HS-27A (cell line): ENCODE measurements at regions not wholly inside any gene's neighbourhood (a gene's known extent, or its start where the extent isn't known, plus 50 kb on each side); places are given as distances from the start of the nearest gene placed in this dataset.
"Not testable (repeated sequence)": the region's sequence is repeated elsewhere in the genome, so short reads cannot be mapped to it uniquely, and the experiment has no call there.

Experiments
- DNase-seq: peaks from one replicate; pipeline ENCODE4 v3.0.0-alpha.2; 2012; ENCODE audit warnings: low read depth, missing footprints

DNA sequence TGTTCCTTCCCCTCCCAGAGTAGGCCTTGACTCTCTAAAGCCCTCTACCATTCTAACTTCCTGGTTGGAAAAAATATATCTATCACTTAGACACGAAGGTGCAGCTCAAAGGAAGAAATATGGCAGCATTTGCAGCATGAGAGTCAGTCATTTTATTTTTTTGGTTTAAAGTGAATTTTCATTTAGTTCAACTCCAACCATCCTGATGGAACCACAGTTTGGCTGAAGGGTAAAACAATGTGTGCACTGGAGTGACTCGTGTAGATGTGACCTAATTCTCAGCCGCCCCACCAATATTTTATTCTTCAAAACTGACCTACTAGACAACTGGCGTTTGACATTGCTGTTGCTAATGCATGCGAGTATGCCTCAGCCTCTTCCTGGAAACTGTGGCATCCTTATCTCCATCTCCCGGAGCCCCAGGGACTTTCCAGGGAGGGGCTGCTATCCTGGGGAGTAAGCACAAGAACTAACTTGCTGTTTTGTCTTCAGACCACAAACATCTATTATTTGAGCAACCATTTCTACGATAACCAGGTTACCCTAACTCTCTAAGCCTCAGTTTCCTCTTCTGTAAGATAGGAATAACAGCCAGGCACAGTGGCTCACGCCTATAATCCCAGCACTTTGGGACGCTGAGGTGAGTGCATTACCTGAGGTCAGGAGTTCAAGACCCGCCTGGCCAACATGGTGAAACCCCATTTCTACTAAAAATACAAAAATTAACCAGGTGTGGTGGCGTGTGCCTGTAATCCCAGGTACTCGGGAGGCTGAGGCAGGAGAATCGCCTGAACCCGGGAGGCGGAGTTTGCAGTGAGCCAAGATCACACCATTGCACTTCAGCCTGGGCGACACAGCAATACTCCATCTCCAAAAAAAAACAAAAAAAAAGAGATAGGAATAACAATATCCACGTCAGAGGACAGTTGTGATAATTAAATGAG is 148.7 kb upstream of the JARID2 start:
- DNase-seq: no peak

DNA sequence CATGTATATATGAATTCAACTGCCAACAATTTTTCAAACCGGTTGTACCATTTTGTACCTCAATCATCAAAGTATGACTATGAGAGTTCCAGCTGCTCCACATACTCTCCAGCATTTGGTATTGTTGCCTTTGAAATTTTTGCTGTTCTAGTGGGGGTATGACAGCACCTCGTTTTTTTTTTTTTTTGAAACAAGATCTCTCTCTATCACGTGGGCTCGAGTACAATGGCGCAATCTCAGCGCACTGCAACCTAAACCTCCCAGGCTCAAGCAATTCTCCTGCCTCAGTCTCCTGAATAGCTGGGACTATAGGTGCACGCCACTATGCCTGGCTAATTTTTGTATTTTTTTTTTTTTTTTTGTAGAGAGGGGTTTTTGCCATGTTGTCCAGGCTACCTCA is 144.7 kb upstream of the JARID2 start:
- no peak for DNase-seq

DNA sequence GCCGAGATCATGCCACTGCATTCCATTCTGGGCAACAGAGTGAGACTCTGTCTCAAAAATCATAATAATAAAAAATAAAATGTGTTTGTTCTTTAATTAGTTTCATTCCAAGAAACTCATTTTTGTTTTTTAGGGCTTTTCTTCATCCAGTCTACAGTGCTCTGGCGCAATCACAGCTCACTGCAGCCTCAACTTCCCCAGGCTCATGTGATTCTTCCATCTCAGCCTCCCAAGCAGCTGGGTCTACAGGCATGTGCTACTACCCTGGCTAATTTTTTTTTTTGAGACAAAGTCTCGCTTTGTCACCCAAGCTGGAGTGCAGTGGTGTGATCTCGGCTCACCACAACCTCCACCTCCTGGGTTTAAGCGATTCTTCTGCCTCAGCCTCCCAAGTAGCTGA is 143.6 kb upstream of the JARID2 start:
- no peak for DNase-seq

DNA sequence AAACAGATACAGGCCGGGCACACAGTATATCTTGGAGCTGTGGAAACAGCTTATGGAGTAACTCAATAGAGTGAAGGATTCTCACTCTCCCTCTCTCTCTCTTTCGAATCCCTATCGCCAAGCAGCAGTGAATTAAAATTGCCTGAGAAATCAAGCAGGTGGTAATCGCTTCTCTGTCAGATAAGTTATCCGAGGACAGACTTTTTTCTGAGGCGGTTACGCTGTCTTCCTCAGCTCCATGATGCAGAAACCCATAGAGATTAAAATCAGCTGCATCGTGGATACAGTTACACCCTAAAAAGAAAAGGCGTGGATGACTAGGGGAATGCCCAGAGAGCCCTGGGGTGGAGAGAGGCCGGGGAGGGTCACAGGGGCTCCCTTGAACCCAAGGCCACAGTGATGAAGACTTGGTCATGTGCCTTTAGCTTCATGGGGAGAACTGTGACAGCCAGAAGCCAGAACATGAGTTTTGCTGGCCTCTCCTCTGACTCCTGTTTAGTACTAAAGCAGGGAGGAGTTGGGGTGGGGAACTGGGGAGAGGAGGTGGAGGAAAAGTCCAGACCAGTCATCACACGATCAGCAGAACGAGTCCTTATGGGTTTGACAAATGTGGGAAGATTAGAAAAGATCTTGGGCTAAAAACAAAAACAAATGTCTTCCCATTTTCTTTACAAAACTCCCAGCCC is 138.8 kb upstream of the JARID2 start:
- no peak for DNase-seq

DNA sequence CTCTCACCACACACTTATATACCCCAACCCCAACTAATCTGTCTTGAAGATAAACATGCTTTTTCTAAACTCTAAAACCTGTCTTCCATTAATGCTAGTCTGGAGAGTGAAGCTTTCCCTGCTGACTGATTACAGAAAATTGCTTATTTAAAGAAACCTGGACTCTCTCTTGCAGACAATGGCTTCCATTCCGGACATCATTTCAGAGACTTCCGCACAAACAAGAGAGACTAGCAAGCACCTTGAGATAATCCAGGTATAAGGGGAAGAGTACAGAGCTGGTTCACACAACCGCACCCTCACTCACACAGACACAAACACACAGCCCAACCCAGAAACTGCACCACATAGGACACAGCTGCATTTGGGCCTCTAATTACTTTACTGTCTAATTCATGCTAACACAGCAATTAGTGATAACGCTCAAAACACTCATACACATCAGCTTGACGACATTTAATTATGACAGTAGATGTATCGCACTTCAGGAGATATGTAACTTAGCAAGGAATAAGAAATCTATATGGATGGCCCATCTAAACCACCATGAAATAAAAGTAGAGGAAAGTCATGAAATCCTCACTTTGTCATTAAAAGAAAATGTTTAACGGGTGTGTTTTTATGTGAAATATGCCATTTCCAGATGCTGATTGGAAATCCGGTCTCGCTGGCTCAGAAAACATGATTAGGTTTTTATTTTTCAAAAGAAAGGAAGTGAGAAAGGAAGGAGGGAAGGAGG is 138.1 kb upstream of the JARID2 start:
- no peak for DNase-seq

DNA sequence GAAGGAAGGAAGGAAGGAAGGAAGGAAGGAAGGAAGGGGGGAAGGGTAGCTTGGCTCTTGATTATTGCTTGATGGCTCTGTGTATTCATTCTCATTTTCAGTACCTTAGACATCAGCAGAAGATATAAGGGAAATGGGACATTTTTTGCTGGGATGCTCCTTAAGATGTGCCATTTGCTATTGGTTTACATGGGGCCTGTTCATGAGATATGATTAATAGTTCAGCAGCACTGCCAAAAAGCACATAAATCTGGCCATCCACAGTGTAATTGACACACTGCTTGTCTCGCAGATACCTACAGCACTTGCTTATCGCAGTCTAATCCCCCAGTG is 137.5 kb upstream of the JARID2 start:
- DNase-seq: no peak

DNA sequence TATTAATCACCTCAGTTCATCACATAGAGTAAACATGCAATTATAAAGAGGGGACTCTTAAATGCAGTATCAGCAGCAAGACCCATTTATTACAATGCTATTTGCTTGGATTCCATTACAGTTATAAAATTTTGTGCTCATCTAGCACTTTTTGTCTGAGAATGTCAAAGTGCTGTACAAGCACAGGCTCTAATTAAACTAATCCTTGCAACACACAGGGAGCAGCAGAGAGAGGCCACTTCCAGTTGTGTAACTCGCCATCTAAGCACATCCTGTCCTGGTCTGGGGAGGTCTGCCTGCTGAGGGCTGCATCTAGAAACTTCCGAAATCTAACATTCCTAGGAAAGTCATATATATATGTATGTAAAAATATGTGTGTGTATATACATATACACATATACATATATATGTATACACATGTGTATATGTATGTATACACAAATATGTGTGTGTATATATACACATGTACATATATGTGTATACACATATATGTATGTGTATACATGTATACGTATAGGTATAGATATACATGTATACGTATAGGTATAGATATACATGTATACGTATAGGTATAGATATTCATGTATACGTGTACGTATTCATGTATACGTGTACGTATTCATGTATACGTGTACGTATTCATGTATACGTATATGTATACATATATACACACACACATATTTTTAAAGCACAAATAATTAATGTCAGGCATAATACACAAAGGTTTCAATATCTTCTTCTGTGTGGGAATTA is 136.4 kb upstream of the JARID2 start:
- no peak for DNase-seq

DNA sequence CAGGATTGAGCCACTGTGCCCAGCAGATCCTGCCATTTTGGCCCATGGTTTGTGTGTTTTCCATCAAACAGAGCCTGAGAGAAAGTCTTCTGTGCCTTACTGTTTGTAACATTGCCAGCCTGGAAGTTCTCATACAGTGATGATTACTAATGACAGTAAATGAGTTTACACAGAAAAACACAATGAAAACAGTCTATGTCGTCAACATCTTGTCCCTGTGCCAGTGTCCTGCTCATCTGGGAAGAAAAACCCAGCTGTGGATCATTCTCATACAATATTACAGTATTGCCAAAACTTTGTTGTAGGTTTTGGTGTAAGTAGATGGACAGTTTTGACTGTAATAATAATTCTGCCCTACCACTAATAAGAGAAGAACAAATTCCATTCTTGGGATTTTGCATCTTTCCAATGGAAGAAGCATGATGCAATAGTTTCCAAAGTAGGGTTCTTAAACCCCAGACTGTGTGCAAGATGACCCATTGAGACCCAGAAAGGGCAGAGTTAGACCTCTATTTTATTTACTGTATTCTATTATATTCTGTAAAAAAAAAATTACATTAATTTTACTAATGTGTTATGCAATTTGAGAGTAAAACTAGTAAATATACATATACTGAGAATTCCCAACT is 135.0 kb upstream of the JARID2 start:
- DNase-seq: no peak

GRCh38 chr6:15111576-15111975 is 134.3 kb upstream of the JARID2 start:
- DNase-seq: not testable (repeated sequence)

- DNase-seq: no peak
Measured at GRCh38 chr6:15113587-15113986, 132.3 kb upstream of the JARID2 start.

DNA sequence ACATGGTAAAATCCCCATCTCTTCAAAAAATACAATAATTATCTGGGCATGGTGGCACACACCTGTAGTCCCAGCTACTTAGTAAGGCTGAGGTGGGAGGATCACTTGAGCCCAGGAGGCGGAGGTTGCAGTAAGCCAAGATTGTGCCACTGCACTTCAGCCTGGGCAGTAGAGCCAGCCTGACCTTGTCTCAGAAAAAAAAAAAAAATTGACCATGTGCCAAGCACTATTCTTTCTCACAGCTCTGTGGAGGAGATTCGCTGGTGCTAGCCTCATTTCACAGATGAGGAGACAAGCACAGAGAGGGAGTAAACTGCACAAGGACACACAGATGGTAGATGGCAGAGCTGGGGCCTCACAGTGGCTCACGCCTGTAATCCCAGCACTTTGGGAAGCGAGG is 131.8 kb upstream of the JARID2 start:
- no peak for DNase-seq

- no peak for DNase-seq
Measured at GRCh38 chr6:15116889-15117288, 129.0 kb upstream of the JARID2 start.

DNA sequence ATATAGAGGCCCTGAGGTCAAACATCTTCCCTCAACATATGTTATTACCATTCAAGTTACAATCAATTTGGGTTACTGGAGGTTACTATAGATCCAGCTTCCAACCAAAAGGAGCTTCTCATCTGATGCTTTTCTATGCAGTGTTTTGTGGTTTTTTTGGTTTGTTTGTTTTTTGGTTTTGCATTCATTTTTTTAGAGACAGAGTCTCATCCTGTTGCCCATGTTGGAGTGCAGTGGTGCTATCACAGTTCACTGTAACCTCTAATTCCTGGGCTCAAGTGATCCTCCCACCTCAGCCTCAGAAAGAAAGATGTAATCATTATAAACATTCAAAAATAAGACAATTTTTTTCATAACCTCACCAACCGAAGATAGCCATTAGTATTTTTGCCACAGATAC is 124.4 kb upstream of the JARID2 start:
- no peak for DNase-seq

DNA sequence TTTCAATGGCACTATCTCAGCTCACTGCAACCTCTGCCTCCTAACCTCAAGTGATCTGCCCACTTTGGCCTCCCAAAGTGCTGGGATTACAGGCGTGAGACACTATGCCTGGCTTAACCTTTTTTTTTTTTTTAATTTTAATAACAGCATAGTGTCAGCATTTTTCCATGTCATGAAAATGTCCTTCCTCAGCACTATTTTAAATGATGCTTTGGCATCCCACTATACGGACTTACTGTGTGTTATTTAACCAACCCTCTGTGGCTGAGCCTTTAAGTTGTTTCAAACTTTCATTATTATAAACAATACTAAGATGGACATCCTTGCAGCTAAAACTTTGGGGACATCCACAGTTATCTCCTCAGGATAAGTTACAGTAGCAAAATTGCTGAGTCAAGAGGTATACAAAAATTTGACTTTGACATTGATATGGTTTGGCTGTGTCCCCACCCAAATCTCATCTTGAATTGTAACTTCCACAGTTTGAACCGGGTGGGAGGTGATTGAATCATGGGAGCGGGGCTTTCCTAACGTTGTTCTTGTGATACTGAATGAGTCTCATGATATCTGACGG is 123.8 kb upstream of the JARID2 start:
- DNase-seq: no peak

GRCh38 chr6:15129887-15130286 is 116.0 kb upstream of the JARID2 start:
- no peak for DNase-seq

DNA sequence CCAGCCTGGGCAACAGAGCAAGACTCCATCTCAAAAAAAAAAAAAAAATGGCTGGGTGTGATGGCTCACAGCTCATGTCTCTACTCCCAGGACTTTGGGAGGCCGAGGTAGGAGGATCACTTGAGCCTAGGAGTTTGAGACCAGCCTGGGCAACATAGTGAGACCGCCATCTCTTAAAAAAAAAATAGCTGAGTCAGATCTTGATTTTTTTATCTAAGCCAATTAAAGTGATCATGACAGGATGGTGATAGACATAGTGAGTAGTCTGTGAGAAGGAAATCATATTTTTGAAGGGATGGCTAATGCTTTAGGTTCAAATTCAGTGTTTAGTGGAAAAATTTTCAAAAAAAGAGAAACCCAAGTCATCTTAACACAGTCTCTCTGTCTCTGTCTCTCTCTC is 114.6 kb upstream of the JARID2 start:
- no peak for DNase-seq

DNA sequence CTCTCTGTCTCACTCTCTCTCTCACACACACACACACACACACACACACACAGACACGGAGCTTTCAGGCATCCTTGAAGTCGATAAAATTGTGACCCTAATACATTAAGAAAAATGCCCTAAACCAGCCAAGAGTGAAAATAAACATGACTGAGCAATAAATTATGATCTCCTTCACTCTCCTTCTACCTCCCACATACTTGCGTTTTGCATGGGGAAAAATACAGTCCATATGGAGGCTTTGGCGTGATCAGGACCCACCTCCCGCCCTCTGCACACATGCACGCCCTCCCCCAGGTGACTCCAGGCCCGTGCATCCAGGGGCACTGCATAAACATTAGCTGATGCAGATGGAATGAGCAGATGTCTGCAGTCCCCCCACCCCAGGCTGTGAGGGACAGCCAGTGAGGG is 114.2 kb upstream of the JARID2 start:
- DNase-seq: no peak

DNA sequence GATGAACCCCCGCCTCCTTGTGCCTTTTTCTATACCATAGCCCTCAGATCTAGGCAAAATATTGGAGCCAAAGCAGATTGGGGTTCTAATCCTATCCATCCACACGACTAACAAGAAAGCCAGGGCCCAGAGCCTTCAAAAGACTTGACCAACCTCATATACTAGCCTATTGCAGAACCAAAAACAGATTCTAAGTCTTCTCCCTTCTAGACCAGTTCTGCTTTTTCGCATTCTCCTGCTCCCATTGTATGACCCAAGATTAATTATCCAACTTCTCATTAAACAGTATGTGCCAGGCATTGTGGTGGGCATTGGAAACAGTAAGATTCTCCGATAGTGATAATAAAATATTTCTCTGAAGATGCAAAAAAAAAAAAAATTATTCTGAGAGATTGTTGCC is 113.7 kb upstream of the JARID2 start:
- no peak for DNase-seq

DNA sequence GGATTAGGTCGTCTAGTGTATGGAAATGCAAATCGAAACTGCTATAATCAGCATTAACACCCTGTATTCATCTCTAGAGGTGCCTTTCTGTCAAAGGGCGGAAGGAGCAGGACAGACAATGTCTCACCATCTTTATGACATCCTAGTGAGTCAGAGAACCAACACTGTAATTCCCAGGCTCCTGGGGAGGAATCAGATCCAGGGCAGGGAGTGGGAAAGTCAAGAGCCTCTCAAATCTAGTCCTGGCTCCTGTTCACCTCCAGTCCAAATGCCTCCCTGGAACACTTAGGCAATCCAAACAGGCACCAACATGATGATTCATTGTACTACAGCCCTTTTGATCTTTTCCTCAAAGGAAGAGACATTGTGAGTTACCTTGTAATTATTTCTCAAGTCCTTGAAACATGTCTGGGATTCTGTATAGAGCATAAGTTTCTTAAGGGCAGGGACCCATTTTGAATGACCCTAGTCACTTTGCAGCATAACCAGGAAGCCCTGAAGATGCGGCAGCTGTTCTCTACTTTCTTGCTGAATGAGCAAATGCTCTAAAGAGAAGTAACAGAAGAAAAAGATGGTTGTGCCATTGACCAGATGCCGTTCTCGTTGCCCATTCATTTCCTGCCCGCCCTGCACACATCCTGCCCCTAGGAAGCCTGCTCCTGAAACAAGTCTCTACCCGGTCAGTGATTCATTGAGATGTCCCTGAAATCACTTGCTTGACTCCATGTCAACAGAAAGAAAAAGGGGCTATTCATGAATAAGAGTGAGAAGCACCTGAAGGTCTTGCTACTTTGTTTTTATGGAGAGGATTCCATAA is 112.8 kb upstream of the JARID2 start:
- no peak for DNase-seq

DNA sequence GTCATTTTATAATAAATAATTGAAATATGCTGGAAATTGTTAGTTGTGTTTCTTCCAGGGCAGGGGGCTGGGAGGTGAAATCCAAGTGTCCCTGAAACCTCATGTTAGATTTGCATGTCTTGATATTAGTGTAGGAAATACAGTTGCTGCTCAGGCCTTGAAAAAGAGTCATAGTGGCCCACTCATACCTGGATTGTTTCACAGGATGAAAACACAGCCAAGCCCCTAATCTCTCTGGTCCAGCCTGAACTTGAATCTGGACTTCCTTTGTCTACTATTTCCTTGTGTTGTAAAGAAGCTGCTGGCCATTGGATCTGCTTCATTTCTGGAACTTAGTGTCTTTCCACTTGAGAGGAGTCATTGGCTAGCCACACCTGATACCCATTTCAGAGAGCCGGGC is 108.8 kb upstream of the JARID2 start:
- DNase-seq: no peak
